ENCODE measurements at regions not wholly inside any gene's neighbourhood (a gene's known extent, or its start where the extent isn't known, plus 50 kb on each side); places are given as distances from the start of the nearest gene placed in this dataset.

DNA sequence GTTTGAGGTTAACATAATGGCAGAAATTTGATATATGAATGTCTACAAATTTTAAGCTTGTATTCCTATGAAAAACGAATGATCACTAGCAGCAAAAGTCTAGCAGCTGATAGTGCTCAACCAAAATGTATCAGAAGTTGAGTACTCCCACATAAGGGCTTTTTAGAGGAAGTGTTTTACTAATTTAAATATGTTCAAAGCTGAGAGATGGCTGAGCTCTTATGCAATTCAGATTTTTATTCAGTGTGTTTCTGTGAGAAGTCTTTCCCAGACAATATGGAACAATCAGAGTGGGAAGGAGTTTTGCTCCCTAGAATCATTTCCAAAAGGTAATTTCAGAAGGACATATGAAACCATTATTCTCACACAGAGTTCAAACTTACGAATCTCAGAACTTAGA, 327.0 kb downstream of the ZPLD1 start:
- Mint-ChIP-seq H3K9me3 (ENCODE audit: low read depth) (peaks cover 4% of the 10 kb centered on the region), H3K27ac (ENCODE audit: unreplicated experiment) (no peak overlapping the region), H3K4me3 (ENCODE audit: unreplicated experiment) (no peak overlapping the region), H3K4me1 (ENCODE audit: low read depth) (no peaks in the 10 kb centered on the region), H3K36me3 (ENCODE audit: low read depth) (no peaks in the 10 kb centered on the region), H3K27me3 (ENCODE audit: low read depth) (peaks cover 8% of the 10 kb centered on the region)
- TF ChIP-seq, protein P1, sequence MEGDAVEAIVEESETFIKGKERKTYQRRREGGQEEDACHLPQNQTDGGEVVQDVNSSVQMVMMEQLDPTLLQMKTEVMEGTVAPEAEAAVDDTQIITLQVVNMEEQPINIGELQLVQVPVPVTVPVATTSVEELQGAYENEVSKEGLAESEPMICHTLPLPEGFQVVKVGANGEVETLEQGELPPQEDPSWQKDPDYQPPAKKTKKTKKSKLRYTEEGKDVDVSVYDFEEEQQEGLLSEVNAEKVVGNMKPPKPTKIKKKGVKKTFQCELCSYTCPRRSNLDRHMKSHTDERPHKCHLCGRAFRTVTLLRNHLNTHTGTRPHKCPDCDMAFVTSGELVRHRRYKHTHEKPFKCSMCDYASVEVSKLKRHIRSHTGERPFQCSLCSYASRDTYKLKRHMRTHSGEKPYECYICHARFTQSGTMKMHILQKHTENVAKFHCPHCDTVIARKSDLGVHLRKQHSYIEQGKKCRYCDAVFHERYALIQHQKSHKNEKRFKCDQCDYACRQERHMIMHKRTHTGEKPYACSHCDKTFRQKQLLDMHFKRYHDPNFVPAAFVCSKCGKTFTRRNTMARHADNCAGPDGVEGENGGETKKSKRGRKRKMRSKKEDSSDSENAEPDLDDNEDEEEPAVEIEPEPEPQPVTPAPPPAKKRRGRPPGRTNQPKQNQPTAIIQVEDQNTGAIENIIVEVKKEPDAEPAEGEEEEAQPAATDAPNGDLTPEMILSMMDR (IDR thresholded peaks at IDR 0.05) = no peak
- no peak for DNase-seq (ENCODE audit: low spot score)

DNA sequence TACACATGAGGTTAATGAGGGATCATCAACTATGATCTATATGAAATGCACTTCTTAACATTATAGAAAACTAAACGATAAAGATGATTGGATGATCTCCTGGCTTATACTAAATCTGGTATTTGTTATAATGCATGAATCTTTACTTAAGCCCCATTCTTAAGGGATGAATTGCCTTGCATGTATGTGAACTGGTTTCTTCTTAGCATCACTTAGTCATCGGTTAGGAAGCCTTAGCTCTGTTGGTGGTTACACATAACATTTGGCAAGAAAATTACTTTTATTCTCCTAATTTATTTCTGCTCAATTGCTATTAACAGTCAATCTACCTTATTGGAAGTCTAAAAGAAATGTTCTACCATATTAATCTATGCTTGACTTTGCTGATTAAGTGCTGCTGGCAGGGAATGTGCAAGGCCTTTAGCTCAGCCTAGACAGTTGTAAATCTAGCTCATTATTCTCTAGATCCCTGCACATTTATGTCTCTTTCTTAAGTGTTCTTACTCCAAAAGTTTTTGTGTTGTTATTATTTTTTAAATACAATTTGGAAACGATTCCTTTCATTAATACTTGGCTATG, 356.0 kb downstream of the ZPLD1 start:
- Mint-ChIP-seq H3K4me1 (ENCODE audit: low read depth) (no peaks in the 10 kb centered on the region), H3K27me3 (ENCODE audit: low read depth) (peaks cover 7% of the 10 kb centered on the region), H3K36me3 (ENCODE audit: low read depth) (no peaks in the 10 kb centered on the region), H3K4me3 (ENCODE audit: unreplicated experiment) (no peak overlapping the region), H3K9me3 (ENCODE audit: low read depth) (no peaks in the 10 kb centered on the region), H3K27ac (ENCODE audit: unreplicated experiment) (no peak overlapping the region)
- TF ChIP-seq, protein P1 (IDR thresholded peaks at IDR 0.05) = no peak
- DNase-seq (ENCODE audit: low spot score) = no peak

DNA sequence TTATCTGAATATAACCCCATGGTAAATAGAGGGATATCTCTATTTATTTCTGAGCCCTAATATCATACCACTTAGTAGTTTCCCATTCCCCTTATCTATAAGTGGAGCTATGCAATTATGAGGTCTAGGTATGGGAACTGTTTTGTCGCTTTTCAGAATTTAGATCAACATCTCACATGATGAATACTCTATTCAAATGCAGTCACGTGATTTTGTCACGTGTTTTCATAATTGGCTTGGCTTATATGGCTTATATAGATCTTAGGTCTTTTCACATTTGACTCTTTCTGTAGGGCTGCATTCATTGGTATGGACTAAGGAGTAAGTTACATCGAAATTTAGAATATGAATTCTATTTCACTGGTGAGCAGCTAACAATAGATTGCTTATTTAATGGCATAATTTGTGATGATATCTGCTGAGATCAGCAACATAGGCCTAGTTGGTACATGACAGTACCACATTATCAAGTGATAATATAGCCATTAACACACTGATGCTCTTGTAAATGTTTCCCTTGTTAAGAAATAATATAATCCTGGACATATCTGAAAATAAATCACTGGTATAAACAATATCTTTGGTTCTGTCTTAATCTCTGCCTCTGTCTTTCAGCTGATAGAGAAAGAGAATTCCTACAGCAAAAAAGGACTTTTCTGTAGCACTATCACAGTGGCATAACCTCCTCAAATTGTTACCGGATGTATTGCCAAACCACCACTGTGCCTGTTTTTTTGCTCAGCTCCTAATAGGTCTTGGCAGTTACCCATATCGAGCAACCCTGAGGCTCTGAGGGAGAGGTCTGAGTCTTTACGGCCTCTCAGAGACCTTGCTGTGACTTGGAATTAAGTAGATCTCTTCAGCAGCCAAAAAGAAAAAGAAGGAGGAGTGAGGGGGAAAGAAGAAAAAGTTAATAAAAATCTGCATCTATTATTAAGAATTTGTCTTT, 357.1 kb downstream of the ZPLD1 start:
- DNase-seq (ENCODE audit: low spot score) = no peak
- H3K4me3 Mint-ChIP-seq (ENCODE audit: unreplicated experiment) = no peak overlapping the region
- H3K36me3 Mint-ChIP-seq (ENCODE audit: low read depth) = no peaks in the 10 kb centered on the region
- no peaks in the 10 kb centered on the region for H3K9me3 Mint-ChIP-seq (ENCODE audit: low read depth)
- H3K27ac Mint-ChIP-seq (ENCODE audit: unreplicated experiment) = no peak overlapping the region
- H3K27me3 Mint-ChIP-seq (ENCODE audit: low read depth) = peaks cover 7% of the 10 kb centered on the region
- H3K4me1 Mint-ChIP-seq (ENCODE audit: low read depth) = no peaks in the 10 kb centered on the region
- TF ChIP-seq, protein P1 (IDR thresholded peaks at IDR 0.05) = no peak

DNA sequence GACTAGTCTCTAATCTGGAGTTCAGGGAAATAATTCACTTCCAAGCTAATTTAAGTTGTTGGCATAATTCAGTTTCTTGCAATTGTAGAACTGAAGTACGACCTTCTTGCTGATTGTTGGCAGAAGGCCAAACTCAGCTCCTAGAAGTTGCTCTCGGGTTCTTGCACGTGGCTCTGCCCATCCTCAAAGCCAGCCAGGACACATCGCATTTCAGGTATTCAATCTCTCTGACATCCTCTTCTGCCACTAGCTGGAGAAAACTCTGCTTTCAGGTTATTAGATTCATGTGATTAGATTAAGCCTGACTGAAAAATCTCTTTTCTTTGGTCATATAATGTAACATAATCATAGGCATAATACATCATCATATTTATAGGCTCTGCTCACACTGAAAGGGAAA, 362.0 kb downstream of the ZPLD1 start:
- TF ChIP-seq, protein P1 (IDR thresholded peaks at IDR 0.05) = no peak
- Mint-ChIP-seq H3K36me3 (ENCODE audit: low read depth) (no peaks in the 10 kb centered on the region), H3K4me3 (ENCODE audit: unreplicated experiment) (no peak overlapping the region), H3K9me3 (ENCODE audit: low read depth) (no peaks in the 10 kb centered on the region), H3K27me3 (ENCODE audit: low read depth) (peaks cover 5% of the 10 kb centered on the region), H3K27ac (ENCODE audit: unreplicated experiment) (no peak overlapping the region), H3K4me1 (ENCODE audit: low read depth) (no peaks in the 10 kb centered on the region)
- no peak for DNase-seq (ENCODE audit: low spot score)

DNA sequence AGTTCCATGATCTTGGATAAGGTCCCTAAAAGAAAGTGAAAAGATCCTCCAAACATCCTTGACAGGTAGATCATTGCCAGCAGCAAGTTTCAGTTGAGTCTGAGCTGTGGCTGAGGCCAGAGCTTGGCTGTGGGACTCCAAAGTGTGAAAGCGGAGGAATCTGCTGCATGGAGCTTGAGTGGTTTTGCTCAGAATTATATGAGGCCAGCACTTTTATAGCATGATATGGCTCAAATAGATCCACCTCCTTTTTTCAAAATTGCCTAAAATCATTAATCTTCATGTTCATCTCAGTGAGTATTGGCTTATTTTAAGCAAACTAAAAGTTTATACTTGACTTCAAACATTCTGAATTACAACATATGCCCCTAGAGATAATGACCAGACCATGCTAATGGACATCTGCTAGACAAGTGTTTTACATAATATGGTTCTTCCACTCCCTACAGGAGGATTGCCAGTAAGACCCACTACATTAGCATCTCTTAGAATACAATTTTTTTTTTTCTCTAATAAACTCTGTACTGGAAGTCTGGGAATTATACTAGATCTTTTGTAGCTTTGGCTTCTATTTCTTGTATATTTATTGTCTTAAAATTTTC, 368.1 kb downstream of the ZPLD1 start:
- H3K4me3 Mint-ChIP-seq (ENCODE audit: unreplicated experiment) = no peak overlapping the region
- H3K27ac Mint-ChIP-seq (ENCODE audit: unreplicated experiment) = no peak overlapping the region
- no peaks in the 10 kb centered on the region for H3K4me1 Mint-ChIP-seq (ENCODE audit: low read depth)
- no peaks in the 10 kb centered on the region for H3K36me3 Mint-ChIP-seq (ENCODE audit: low read depth)
- TF ChIP-seq, protein P1 (IDR thresholded peaks at IDR 0.05) = no peak
- H3K27me3 Mint-ChIP-seq (ENCODE audit: low read depth) = peaks cover 6% of the 10 kb centered on the region
- no peaks in the 10 kb centered on the region for H3K9me3 Mint-ChIP-seq (ENCODE audit: low read depth)
- DNase-seq (ENCODE audit: low spot score) = no peak
